ENCODE measurements at regions not wholly inside any gene's neighbourhood (a gene's known extent, or its start where the extent isn't known, plus 50 kb on each side); places are given as distances from the start of the nearest gene placed in this dataset.

GRCh38 chr5:8473016-8473415 is 604.1 kb downstream of the MTRR start:
- no peak overlapping the region for H2AFZ ChIP-seq (ENCODE audit: low read depth, low read length, severe bottlenecking)

GRCh38 chr5:8473827-8474568 is 605.0 kb downstream of the MTRR start:
- H2AFZ ChIP-seq (ENCODE audit: low read depth, low read length, severe bottlenecking): no peak overlapping the region
- H3F3A ChIP-seq (ENCODE audit: insufficient read depth): no peaks in the 10 kb centered on the region
- H3K27me3 ChIP-seq (ENCODE audit: low read length): no peaks in the 10 kb centered on the region
- H3K9me3 ChIP-seq (ENCODE audit: insufficient read depth, low read length): peaks cover 10% of the 10 kb centered on the region; the same call in 1 of the 2 replicates
- H3K4me2 ChIP-seq (ENCODE audit: low read depth, low read length, poor library complexity, severe bottlenecking): no peak overlapping the region
- no peaks in the 10 kb centered on the region for H3K9me2 ChIP-seq (replicated peaks; ENCODE audit: insufficient read depth, low read length)
- no peak overlapping the region for H3K9ac ChIP-seq (ENCODE audit: low read length)
- H3K79me2 ChIP-seq (ENCODE audit: insufficient read depth, low read length): no peaks in the 10 kb centered on the region
- H4K20me1 ChIP-seq (ENCODE audit: low read depth, low read length): no peaks in the 10 kb centered on the region
- TF ChIP-seq CTCF (IDR thresholded peaks at IDR 0.05; ENCODE audit: insufficient read depth, low read length, poor library complexity, severe bottlenecking): no peak
- TF ChIP-seq EZH2phosphoT487 (conservative IDR thresholded peaks at IDR 0.05; ENCODE audit: low read length): no peak
- no peaks in the 10 kb centered on the region for H3K36me3 ChIP-seq (ENCODE audit: low read length)
- H3K27ac ChIP-seq (ENCODE audit: low read depth, low read length): no peak overlapping the region
- H3K4me3 ChIP-seq (ENCODE audit: insufficient read depth, low read length, poor library complexity, severe bottlenecking): no peak overlapping the region

More at GRCh38 chr5:8473016-8473415, 604.1 kb downstream of the MTRR start:
- Histone ChIP-seq H3K9me2 (replicated peaks; ENCODE audit: insufficient read depth, low read length) (no peaks in the 10 kb centered on the region), H3K4me3 (ENCODE audit: insufficient read depth, low read length, poor library complexity, severe bottlenecking) (no peak overlapping the region), H3K79me2 (ENCODE audit: insufficient read depth, low read length) (no peaks in the 10 kb centered on the region), H3K4me2 (ENCODE audit: low read depth, low read length, poor library complexity, severe bottlenecking) (no peak overlapping the region), H3K9me3 (ENCODE audit: insufficient read depth, low read length) (peaks cover 10% of the 10 kb centered on the region; the same call in 1 of the 2 replicates), H3K9ac (ENCODE audit: low read length) (no peak overlapping the region), H4K20me1 (ENCODE audit: low read depth, low read length) (no peaks in the 10 kb centered on the region), H3K27ac (ENCODE audit: low read depth, low read length) (no peak overlapping the region), H3K36me3 (ENCODE audit: low read length) (no peaks in the 10 kb centered on the region), H3K27me3 (ENCODE audit: low read length) (no peaks in the 10 kb centered on the region), H3F3A (ENCODE audit: insufficient read depth) (no peaks in the 10 kb centered on the region)
- TF ChIP-seq CTCF (IDR thresholded peaks at IDR 0.05; ENCODE audit: insufficient read depth, low read length, poor library complexity, severe bottlenecking): no peak
- TF ChIP-seq EZH2phosphoT487 (conservative IDR thresholded peaks at IDR 0.05; ENCODE audit: low read length): no peak

GRCh38 chr5:8474569-8474930 is 605.6 kb downstream of the MTRR start:
- no peak overlapping the region for H2AFZ ChIP-seq (ENCODE audit: low read depth, low read length, severe bottlenecking)
- no peak overlapping the region for H3K4me2 ChIP-seq (ENCODE audit: low read depth, low read length, poor library complexity, severe bottlenecking)
- H3F3A ChIP-seq (ENCODE audit: insufficient read depth): no peaks in the 10 kb centered on the region
- H3K27me3 ChIP-seq (ENCODE audit: low read length): no peaks in the 10 kb centered on the region
- no peak overlapping the region for H3K4me3 ChIP-seq (ENCODE audit: insufficient read depth, low read length, poor library complexity, severe bottlenecking)
- H4K20me1 ChIP-seq (ENCODE audit: low read depth, low read length): no peaks in the 10 kb centered on the region
- no peak for TF ChIP-seq EZH2phosphoT487 (conservative IDR thresholded peaks at IDR 0.05; ENCODE audit: low read length)
- no peak for TF ChIP-seq CTCF (IDR thresholded peaks at IDR 0.05; ENCODE audit: insufficient read depth, low read length, poor library complexity, severe bottlenecking)
- H3K27ac ChIP-seq (ENCODE audit: low read depth, low read length): no peak overlapping the region
- H3K36me3 ChIP-seq (ENCODE audit: low read length): no peaks in the 10 kb centered on the region
- no peaks in the 10 kb centered on the region for H3K9me2 ChIP-seq (replicated peaks; ENCODE audit: insufficient read depth, low read length)
- H3K79me2 ChIP-seq (ENCODE audit: insufficient read depth, low read length): no peaks in the 10 kb centered on the region
- peaks cover 10% of the 10 kb centered on the region; the same call in 1 of the 2 replicates for H3K9me3 ChIP-seq (ENCODE audit: insufficient read depth, low read length)
- no peak overlapping the region for H3K9ac ChIP-seq (ENCODE audit: low read length)
